Inflammatory macrophage (primary cell): ENCODE measurements at regions not wholly inside any gene's neighbourhood (a gene's known extent, or its start where the extent isn't known, plus 50 kb on each side); places are given as distances from the start of the nearest gene placed in this dataset.

ENCODE experiments used
- DNase-seq, 2 donors: peaks; one replicate each; pipeline ENCODE4 v3.0.0-alpha.2; 2020 to 2022

- DNase-seq, result no peak
These were observed 89.5 kb downstream of the XCL2 start for GRCh38 chr1:168454211-168454815.

- DNase-seq, result no peak
These were observed 90.7 kb downstream of the XCL2 start for GRCh38 chr1:168453056-168453455.

GRCh38 chr1:168452329-168452728, 91.5 kb downstream of the XCL2 start:
- no peak for DNase-seq

GRCh38 chr1:168447871-168448270, 95.9 kb downstream of the XCL2 start:
- DNase-seq, result no peak

- no peak for DNase-seq
These were observed 97.7 kb downstream of the XCL2 start for GRCh38 chr1:168446081-168446480.

- DNase-seq, result no peak
These were observed 99.9 kb downstream of the XCL2 start for GRCh38 chr1:168443899-168444298.

GRCh38 chr1:168443356-168443755, 100.4 kb downstream of the XCL2 start:
- no peak for DNase-seq

- DNase-seq, result no peak
These were observed 100.9 kb downstream of the XCL2 start for GRCh38 chr1:168442931-168443330.

- DNase-seq, result no peak
These were observed 102.1 kb downstream of the XCL2 start for GRCh38 chr1:168441745-168442144.

GRCh38 chr1:168439456-168440375, 104.1 kb downstream of the XCL2 start:
- DNase-seq, result peak; percentile 82 to 86

- DNase-seq, result no peak
These were observed 105.2 kb downstream of the XCL2 start for GRCh38 chr1:168438626-168439025.

GRCh38 chr1:168437821-168438220, 106.0 kb downstream of the XCL2 start:
- no peak for DNase-seq

GRCh38 chr1:168435439-168435838, 108.4 kb downstream of the XCL2 start:
- DNase-seq, result no peak

GRCh38 chr1:168433238-168433637, 110.6 kb downstream of the XCL2 start:
- DNase-seq, result no peak

GRCh38 chr1:168431882-168432281, 111.9 kb downstream of the XCL2 start:
- no peak for DNase-seq

GRCh38 chr1:168430321-168430720, 113.5 kb downstream of the XCL2 start:
- no peak for DNase-seq

GRCh38 chr1:168428063-168428731, 115.6 kb downstream of the XCL2 start:
- DNase-seq, result no peak

- DNase-seq, result peak; percentile 10 to 42
These were observed 116.7 kb downstream of the XCL2 start for GRCh38 chr1:168427051-168427450.

- DNase-seq, result no peak
These were observed 119.5 kb downstream of the XCL2 start for GRCh38 chr1:168424281-168424680.

- DNase-seq, result no peak
These were observed 121.5 kb downstream of the XCL2 start for GRCh38 chr1:168422203-168422847.

GRCh38 chr1:168421399-168422004, 122.3 kb downstream of the XCL2 start:
- DNase-seq, result no peak

- no peak for DNase-seq
These were observed 123.6 kb downstream of the XCL2 start for GRCh38 chr1:168420177-168420576.

- no peak for DNase-seq
These were observed 124.1 kb downstream of the XCL2 start for GRCh38 chr1:168419736-168420135.
